Type B pancreatic cell (in vitro differentiated cells): ENCODE measurements at regions not wholly inside any gene's neighbourhood (a gene's known extent, or its start where the extent isn't known, plus 50 kb on each side); places are given as distances from the start of the nearest gene placed in this dataset.
"Not testable (repeated sequence)": the region's sequence is repeated elsewhere in the genome, so short reads cannot be mapped to it uniquely, and the experiment has no call there.

Experiments used
- DNase-seq: peaks from one replicate; pipeline ENCODE4 v3.0.0; 2021; ENCODE audit warnings: mixed read lengths; ENCODE audit not compliant: unreplicated experiment; ENCODE audit errors: extremely low spot score
- H3K27ac Mint-ChIP-seq: 2 replicates; pipeline ENCODE4 v1.8.0; 2021; ENCODE audit warnings: mild to moderate bottlenecking, mixed read lengths
- H3K27me3 Mint-ChIP-seq: 2 replicates; pipeline ENCODE4 v1.8.0; 2021; ENCODE audit warnings: mixed read lengths
- H3K36me3 Mint-ChIP-seq: 2 replicates; pipeline ENCODE4 v1.8.0; 2021; ENCODE audit warnings: mixed read lengths
- H3K4me1 Mint-ChIP-seq: one replicate; pipeline ENCODE4 v1.8.0; 2021; ENCODE audit warnings: mixed read lengths; ENCODE audit not compliant: unreplicated experiment
- H3K4me3 Mint-ChIP-seq: 2 replicates; pipeline ENCODE4 v1.8.0; 2021; ENCODE audit warnings: mild to moderate bottlenecking, mixed read lengths
- H3K9me3 Mint-ChIP-seq: 2 replicates; pipeline ENCODE4 v1.8.0; 2021; ENCODE audit warnings: mixed read lengths
- TF ChIP-seq, protein P1 (sequence below): fragments of 200-600 bp; sonication (generic); conservative IDR thresholded peaks from 2 replicates; pipeline ENCODE4 v1.5.0; 2021; ENCODE audit warnings: antibody characterized with exemption, mild to moderate bottlenecking

DNA sequence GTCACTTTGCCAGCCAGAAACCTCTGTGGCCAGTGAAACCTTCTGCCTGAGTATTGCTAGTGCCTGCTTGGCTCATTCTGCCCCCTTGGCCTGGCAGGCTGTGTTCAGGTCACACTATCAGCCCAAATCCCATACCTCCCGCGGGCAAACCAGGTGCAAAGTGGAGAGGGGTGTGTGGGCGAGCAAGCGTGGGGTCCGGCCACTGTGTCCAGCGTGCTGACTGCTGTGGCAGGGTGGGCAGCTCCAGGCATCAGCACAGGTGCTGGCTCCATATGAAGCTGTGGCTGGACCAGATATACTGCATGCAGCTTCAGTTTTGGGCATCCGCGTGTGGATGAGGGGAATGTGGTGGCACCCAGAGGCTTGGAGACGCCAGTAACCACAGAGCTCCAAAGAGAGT, 576.5 kb upstream of the EDIL3 start:
- Mint-ChIP-seq H3K4me3 (no peak overlapping the region), H3K27me3 (no peaks in the 10 kb centered on the region), H3K4me1 (no peaks in the 10 kb centered on the region), H3K9me3 (no peaks in the 10 kb centered on the region), H3K36me3 (no peaks in the 10 kb centered on the region), H3K27ac (no peak overlapping the region)
- DNase-seq = no peak
- TF ChIP-seq, protein P1, sequence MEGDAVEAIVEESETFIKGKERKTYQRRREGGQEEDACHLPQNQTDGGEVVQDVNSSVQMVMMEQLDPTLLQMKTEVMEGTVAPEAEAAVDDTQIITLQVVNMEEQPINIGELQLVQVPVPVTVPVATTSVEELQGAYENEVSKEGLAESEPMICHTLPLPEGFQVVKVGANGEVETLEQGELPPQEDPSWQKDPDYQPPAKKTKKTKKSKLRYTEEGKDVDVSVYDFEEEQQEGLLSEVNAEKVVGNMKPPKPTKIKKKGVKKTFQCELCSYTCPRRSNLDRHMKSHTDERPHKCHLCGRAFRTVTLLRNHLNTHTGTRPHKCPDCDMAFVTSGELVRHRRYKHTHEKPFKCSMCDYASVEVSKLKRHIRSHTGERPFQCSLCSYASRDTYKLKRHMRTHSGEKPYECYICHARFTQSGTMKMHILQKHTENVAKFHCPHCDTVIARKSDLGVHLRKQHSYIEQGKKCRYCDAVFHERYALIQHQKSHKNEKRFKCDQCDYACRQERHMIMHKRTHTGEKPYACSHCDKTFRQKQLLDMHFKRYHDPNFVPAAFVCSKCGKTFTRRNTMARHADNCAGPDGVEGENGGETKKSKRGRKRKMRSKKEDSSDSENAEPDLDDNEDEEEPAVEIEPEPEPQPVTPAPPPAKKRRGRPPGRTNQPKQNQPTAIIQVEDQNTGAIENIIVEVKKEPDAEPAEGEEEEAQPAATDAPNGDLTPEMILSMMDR = no peak

DNA sequence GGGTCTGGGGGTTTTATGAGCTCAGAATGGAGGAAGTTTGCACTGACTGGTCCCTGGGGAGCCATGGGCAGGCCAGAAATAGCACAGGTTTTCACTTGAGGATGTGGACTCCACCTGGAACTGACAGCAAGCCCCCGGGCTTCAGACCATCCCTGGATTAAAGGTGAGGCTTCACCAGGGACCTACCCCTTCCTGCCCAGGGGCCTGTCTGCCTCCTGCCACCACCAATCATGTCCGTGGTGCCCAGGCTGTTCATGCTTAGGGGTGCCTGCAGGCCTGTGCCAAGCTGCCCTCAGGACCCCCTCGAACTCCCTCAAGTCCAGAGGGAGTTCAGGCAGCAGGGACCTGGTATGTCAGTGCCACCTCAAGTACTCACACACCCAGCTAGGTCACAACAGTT, 577.2 kb upstream of the EDIL3 start:
- Mint-ChIP-seq H3K4me1 (no peaks in the 10 kb centered on the region), H3K27me3 (no peaks in the 10 kb centered on the region), H3K36me3 (no peaks in the 10 kb centered on the region), H3K27ac (no peak overlapping the region), H3K4me3 (no peak overlapping the region), H3K9me3 (no peaks in the 10 kb centered on the region)
- TF ChIP-seq, protein P1 = no peak
- no peak for DNase-seq

DNA sequence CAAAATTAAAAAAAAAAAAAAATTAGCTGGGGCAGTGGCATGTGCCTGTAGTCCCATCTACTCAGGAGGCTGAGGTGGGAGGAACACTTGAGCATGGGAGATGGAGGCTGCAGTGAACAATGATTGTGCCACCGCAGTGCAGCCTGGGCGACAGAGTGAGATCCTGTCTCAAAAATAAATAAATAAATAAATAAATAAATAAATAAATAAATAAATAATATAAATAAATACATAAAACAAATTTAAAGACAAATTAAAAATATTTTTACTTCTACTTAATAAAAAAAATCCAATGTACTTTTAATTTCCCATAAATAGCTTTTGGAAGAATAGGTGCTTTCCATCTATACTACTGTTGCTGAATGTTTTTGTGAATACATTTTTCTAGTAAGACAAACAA, 598.4 kb upstream of the EDIL3 start:
- no peak overlapping the region for H3K4me3 Mint-ChIP-seq
- H3K4me1 Mint-ChIP-seq = no peaks in the 10 kb centered on the region
- no peaks in the 10 kb centered on the region for H3K36me3 Mint-ChIP-seq
- no peak for DNase-seq
- H3K27me3 Mint-ChIP-seq = no peaks in the 10 kb centered on the region
- H3K27ac Mint-ChIP-seq = no peak overlapping the region
- TF ChIP-seq, protein P1 = no peak
- no peaks in the 10 kb centered on the region for H3K9me3 Mint-ChIP-seq

GRCh38 chr5:84985148-84985547, 600.5 kb upstream of the EDIL3 start:
- H3K9me3 Mint-ChIP-seq = no peaks in the 10 kb centered on the region
- H3K27me3 Mint-ChIP-seq = no peaks in the 10 kb centered on the region
- no peak overlapping the region for H3K4me3 Mint-ChIP-seq
- no peak for DNase-seq
- no peak overlapping the region for H3K27ac Mint-ChIP-seq
- TF ChIP-seq, protein P1 = no peak
- H3K36me3 Mint-ChIP-seq = no peaks in the 10 kb centered on the region
- H3K4me1 Mint-ChIP-seq = no peaks in the 10 kb centered on the region

GRCh38 chr5:84986688-84987087, 602.0 kb upstream of the EDIL3 start:
- H3K27me3 Mint-ChIP-seq = no peaks in the 10 kb centered on the region
- no peaks in the 10 kb centered on the region for H3K4me1 Mint-ChIP-seq
- no peak for DNase-seq
- H3K9me3 Mint-ChIP-seq = no peaks in the 10 kb centered on the region
- H3K27ac Mint-ChIP-seq = no peak overlapping the region
- TF ChIP-seq, protein P1 = no peak
- H3K36me3 Mint-ChIP-seq = no peaks in the 10 kb centered on the region
- no peak overlapping the region for H3K4me3 Mint-ChIP-seq

GRCh38 chr5:85000671-85001070, 616.0 kb upstream of the EDIL3 start:
- Mint-ChIP-seq H3K9me3 (no peaks in the 10 kb centered on the region), H3K27me3 (no peaks in the 10 kb centered on the region), H3K4me3 (no peak overlapping the region), H3K36me3 (no peaks in the 10 kb centered on the region), H3K4me1 (no peaks in the 10 kb centered on the region), H3K27ac (no peak overlapping the region)
- TF ChIP-seq, protein P1 = no peak
- DNase-seq = no peak

- not testable (repeated sequence) for DNase-seq, H3K27ac Mint-ChIP-seq, H3K36me3 Mint-ChIP-seq, H3K4me3 Mint-ChIP-seq, H3K27me3 Mint-ChIP-seq, H3K4me1 Mint-ChIP-seq, H3K9me3 Mint-ChIP-seq
Measured at GRCh38 chr5:85002026-85002425, 617.3 kb upstream of the EDIL3 start.
